GM19328 (cell line): ENCODE measurements at regions not wholly inside any gene's neighbourhood (a gene's known extent, or its start where the extent isn't known, plus 50 kb on each side); places are given as distances from the start of the nearest gene placed in this dataset.

ENCODE experiments used
- ATAC-seq: cut with Tn5 transposase; IDR thresholded peaks from one replicate; pipeline ENCODE4 v1.9.1; 2021; ENCODE audit warnings: mild to moderate bottlenecking, moderate library complexity; ENCODE audit not compliant: unreplicated experiment

DNA sequence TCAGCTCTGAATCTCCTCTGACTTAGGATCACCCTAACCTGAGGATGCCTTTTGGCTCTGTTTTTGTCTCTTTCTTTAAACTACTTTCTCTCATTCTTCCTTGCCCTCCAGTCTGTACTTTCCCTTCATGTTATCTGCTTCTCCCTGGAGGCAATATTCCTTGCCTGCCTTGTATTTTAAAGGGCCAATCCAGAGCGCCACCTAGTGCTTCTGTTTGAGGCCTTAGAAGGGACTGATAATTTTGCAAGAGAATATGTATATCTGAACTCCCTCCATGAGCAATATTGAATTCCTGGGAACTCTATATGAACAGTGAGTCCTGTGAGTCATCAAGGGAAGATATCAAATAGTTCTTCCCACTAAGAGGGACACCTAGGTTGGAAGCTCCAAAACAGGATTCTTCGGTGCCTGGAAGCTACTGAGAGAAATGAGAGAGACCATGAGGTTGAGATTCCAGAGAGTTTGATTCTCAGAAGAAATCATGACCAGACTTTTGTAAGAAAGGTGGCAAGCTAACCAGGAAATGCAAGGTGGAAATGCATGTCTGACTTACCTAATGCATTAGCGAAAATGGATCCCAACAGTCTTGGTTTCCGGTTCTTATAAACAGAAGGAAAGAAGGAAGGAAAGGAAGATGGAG lies 203.8 kb upstream of the CD96 start:
- no peak for ATAC-seq

DNA sequence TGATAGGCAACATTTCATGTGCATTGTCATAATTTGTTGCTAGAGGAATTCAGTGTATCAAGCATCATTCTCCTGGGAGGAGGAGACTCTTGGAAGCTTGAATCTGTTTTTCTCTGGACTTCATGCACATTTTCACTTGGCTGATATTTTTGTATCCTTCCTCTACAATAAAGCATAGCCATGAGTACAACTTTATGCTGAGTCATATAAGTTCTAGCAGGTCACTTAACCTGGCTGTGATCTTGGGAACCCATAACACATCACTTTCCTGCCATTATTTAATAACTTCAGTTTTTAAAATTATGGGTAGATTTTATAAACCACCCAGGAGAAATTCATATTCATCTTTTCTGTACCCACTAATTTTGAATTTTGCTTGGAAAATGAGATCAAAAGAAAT lies 203.0 kb upstream of the CD96 start:
- ATAC-seq = no peak

DNA sequence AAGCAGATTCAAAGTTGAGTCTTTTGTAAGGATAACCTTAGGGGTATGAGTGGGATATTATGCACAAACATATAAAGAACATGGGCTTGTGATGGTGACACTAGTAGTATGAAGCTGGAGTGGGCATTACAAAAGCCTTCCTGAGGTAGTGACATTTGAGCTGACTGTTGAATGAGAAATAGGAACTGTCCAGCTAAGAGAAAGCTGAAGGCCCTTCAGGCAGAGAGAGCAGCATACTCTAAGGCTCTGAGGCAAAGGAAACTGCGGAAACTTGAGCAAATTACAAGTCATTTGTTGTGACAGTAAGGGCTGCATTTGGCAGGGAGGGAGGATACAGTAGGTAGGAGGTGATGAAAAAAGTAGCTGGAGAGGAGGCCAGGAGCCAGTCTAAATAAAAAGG lies 190.7 kb upstream of the CD96 start:
- ATAC-seq = no peak

DNA sequence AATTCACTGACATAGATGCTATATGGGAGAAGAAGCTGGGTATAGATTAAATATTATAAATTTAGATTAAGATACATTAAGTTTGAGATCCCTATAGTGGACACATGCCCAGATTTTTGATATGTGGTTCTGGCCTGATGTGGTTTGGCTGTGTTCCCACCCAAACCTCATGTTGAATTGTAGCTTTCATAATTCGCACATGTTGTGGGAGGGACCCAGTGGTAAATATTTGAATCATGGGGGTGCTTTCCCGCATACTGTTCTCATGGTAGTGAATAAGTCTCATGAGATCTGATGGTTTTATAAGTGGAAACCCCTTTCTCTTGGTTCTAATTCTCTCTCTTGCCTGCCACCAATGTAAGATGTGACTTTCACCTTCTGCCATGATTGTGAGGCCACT lies 189.4 kb upstream of the CD96 start:
- ATAC-seq = no peak

DNA sequence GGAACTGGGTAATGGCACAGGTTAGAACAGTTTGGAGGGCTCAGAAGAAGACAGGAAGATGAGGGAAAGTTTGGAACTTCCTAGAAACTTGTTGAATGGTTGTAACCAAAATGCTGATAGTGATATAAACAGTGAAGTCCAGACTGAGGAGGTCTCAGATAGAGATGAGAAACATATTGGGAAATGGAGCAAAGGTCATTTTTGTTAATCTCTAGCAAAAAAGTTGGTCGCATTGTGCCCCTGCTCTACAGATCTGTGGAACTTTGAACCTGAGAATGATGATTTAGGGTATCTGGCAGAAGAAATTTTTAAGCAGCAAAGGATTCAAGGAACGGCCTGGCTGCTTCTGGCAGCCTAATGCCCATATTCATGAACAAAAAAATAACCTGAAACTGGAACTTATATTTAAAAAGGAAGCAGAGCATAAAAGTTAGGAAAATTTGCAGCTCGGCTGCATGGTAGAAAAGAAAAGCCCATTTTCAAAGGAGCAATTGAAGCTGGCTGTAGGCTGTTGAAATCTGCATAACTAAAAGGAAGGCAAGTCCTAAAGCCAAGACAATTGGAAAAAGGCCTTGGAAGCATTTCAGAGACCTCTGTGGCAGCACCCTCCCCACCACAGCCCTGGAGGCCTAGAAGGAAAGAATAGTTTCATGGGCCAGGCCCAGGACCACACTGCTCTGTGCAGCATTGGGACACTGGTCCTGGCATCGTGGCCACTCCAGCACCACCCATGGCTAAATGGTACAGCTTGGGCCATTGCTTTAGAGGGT lies 182.6 kb upstream of the CD96 start:
- ATAC-seq = no peak

DNA sequence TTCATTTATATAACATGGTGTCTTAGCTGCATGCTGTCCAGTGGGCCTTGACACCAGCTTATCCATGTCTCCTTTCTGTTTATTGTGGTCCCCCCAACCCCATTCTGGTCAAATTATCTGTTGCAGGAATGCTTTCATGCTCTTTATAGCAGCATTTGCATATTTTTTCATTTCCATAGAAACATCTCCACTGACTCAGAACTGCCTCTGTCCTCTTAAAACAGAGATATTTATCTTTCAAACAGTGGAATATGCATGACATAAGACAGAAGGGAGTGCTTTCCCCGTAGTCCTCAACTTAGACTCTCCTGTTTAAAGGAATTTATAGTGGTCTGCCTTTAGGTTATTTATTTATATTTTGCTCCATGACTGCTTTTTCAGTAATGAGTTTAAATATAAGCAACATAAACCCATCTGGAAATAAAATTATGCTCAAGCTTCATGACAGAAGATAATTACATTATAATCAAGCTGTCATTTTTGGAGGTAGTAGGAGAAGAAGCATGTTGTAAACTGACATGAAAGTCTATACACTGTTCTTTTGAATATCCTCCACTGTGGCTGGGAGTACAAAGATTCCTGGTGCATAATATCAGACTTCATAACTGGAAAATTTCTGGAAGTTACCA lies 179.5 kb upstream of the CD96 start:
- no peak for ATAC-seq

DNA sequence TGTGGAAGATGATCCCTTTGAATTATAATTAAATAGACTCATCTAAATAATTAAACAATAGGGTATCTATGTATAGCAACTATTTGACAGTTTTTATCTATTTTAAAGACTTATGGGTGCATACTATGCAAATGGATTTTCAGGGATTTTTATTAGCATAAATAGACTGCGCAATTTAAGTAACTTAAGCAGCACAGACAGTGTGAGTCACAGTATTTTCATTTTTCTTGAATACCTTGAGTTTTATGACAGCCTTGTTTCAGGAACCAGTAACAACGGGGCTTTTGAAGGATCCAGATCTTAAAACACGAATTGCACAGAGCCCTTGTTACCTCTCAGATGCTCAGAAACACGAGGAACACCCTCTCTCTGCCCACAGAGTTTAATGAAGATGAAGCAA lies 175.5 kb upstream of the CD96 start:
- no peak for ATAC-seq

DNA sequence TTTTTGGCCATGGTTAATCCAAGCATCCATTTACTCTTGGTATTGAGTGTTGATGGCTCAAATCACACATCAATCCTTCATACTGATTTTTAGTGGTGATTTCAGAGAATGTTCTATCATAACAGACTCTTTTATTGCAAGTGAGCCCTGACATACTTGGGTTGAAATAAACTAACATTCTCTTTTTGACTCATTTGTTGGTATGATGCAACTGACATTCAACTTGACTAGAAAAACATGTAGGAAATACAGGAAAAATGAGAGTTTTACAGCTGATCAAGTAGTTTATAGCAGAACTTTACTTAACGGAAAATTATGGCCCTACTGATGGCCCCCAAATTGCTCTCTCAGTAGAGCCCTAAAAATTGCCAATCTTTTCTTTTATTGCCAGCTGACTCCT lies 173.9 kb upstream of the CD96 start:
- ATAC-seq = no peak

DNA sequence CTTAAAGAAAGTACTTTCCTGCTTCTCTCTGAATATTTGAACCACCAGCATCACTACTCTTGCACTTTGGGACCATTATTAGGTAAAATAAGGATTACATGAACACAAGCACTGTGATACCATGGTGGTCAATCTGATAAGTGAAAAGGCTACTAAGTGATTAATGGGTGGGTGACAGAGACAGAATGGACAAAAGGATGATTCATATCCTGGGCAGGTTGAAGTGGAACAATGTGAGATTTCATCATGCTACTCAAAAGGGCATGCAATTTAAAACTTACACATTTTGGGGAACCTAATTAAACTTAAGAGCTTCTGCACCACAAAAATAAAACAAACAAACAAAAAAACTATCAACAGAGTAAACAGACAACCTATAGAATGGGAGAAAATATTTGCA lies 172.0 kb upstream of the CD96 start:
- no peak for ATAC-seq

DNA sequence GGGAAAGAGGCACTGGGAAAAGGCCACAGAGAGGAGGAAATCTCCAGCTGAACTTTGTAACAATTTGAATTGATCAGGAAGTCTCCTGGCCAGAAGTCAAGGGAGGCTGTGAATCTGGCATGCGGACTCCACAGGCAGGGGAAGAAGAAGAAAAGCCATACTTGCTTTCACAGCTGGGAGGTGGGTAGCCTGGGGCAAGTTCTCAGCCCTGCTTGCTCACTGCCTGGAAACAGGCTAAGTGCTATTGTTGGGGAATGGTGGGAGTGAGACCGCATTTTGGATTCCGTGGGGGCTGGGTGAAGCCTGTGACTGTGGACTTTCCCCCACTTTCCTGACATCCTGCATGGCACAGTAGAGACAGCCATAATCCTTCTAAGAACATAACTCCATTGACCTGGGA lies 168.8 kb upstream of the CD96 start:
- ATAC-seq = no peak

DNA sequence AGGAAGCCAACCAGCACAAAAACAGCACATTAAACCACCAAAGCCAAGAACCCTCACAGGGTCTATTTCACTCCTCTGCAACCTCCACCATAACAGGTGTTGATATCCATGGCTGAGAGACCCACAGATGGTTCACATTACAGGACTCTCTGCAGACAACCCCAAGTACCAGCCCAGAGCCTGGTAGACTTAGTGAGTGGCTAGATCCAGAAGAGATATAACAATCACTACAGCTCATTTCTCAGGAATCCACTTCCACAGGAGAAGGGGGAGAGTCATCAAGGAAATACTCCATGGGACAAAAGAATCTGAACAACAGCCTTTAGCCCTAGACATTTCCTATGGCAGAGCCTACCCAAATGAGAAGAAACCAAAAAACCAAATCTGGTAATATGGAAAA lies 168.1 kb upstream of the CD96 start:
- no peak for ATAC-seq

DNA sequence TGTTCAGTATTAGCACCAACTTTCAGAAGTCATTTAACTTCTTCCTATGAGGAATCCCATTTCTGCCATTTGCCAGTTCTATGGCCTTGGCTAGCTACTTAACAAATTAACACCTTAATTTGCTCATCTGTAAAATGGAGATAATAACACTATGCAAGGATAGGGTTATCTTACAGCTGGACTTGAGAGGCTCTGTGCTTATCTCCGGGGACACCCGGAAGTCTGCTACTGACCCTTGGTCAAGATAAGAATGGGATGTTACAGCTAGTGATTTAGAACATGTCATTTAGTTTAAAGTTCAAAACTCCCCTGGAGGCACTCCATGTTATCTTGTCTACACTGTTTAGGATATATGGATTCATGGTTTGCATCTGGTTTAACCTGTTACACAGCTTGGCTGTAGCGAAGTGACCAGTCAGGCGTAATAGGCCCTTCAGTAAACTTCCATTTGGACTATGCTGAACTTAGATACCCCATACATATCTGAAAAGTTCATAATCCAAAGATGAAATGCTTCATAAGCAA lies 156.0 kb upstream of the CD96 start:
- ATAC-seq = no peak

DNA sequence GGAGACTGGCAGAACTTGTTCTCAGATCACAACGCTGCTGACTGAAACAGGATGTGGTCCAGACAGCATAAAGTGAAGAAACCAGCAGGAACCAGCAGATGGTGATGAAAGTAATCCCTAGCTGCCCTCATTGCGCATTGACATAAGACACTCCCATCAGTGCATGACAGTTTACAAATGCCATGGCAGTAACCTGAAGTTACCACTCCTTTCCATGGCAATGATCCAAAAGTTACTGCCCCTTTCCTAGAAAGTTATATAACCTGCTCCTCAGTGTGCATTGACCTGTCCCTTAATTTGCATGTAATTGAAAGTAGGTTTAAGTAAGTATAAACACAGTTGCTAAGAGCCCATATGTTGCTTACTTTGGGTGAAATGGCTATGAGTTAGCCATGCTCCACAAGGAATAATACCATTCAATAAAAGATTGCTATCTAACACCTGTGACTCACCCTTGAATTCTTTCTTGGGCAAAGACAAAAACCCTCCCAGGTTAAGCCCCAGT lies 149.1 kb upstream of the CD96 start:
- no peak for ATAC-seq

DNA sequence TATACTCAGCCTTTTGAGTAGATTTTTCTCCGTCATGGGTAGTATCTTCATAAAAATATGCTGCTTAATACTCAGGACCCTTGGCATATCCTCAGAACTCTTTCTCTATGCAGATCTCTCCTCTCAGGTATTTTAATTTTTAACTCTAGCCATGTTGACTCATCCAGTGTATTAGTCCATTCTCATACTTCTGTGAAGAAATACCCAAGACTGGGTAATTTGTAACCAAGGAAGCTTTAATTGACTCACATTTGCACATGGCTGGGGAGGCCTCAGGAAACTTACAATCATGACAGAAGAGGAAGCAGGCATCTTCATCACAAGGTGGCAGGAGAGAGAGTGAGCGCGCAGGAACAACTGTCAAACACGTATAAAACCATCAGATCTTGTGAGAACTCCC lies 129.3 kb upstream of the CD96 start:
- ATAC-seq = no peak

DNA sequence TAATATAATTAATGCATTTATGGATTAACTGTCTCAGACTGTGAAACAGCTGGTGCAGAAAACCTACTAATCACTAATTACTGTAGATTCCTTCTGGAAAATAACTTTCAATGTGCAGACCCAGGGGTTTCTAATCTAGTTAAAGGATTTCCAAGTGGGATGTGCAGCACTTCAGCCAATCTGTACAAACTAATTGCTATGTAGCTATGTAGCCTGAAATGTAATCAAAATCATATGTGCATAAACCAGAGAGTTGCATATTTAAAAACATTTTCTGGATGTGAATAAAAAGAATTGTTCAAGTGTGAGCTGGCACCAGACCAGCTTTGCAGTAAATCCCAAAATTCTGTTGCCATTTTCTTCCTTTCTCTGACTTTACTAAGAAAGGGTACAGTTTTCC lies 127.5 kb upstream of the CD96 start:
- ATAC-seq = no peak

DNA sequence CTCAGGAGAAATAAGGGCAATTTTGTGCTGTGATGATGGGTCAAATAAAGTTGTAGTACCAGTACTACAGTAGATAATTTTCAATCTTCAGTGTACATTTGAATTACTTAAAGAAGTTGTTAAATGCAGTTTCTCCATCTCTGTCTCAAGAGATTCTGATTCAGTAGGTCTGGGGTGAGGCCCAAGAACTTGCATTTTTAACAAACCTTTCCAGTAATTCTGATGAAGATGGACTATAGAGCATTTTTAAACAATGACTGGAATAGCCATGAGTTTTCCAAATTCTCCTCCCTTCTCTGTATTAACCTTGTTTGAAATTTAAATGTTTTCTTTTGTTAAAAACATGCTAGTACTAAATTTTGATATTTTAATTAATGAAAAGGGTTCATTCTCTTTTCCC lies 127.0 kb upstream of the CD96 start:
- no peak for ATAC-seq

DNA sequence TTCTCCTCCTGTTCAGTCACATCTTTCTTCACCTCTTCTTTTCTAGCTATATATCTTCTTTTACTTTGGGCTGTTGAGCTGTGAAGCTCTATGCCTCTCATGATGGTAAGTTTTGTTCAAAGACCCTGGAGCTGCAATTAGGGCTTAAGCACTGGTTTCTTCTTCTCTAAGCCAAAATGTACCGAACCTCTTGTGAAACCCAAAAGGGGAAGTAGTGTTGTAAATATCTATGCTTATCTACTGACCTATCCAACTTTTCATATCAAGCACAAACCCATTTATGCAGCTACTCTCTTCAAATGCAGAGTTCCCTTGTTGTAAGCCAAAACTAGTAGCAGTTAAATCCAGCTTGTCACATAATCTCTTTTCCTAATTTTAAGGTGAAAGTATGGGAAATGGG lies 123.6 kb upstream of the CD96 start:
- ATAC-seq = no peak

DNA sequence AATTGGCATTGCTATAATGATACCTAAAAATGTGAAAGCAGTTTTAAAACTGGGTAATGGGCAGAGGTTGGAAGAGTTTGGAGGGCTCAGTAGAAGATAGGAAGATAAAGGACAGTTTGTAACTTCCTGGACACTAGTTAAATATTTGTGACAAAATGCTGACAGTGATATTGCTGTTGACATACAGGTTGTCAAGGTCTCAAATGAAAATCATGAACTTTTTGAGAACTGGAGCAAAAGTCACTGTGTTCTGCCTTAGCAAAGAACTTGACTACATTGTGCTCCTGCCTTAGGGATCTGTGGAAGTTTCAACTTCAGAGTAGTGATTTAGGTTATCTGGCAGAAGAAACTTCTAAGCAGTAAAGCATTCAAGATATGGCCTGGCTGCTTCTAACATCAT lies 113.7 kb upstream of the CD96 start:
- no peak for ATAC-seq

DNA sequence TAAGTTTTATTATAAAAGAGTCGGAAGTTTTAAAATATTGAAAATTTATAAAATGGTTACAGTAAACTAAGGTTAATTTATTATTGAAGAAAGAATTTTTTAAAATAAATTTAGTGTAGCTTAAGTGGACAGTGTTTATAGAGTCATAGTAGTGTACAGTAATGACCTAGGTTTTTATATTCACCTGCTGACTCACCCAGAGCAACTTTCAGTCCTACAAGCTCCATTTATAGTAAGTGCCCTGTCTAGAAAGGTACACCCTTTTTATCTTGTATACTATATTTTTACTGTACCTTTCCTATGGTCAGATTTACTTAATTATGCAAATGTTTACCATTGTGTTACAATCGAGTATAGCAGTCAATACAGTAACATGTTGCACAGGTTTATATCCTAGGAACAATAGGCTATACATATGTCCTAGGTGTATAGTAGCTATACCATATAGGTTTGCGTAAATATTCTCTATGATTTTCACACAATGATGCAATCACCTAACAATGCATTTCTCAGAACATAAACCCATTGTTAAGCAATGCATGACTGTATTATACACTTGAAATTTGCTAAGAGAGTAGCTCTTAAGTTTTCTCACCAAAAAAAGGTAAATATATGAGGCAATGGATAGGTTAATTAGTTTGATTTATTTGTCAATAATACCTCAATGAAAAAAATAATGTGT lies 106.9 kb upstream of the CD96 start:
- ATAC-seq = no peak

DNA sequence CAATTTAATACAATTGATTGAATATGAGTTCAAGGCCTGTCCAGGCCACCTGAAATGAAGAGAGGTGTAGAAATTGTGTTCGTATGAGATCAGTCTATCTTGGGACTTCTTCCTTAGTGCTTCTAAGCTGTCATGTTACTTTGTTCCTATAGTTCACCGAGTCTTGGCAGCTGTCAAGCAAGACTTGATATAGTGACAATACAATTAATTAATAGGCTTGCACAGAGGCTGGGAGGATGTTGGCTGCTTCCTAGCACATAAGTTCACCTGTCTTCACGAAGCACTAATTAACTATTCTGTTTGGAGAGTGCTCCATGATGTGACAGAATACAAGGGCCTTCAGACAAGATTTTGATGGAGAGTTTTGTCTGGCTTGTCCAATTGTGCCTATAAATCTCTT lies 103.7 kb upstream of the CD96 start:
- ATAC-seq = no peak

DNA sequence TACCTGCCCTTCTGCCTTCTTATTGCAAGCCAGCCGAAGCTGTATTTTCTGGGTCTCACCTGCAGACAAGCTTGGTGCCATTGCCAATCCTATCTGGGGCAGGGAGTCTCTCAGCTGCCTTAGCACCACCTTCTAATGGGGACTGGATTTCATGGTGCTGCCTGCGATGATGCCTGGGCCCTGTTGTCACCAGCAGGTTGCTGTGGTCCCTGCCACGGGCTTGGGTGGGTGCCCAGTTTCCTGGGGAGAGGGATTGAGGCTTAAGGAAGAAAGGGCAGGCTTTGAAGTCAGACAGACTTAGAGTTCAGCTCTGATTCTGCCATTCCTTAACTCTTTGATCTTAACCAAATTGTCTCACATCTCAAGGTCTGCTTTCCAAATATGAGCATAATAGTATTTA lies 87.4 kb upstream of the CD96 start:
- no peak for ATAC-seq
